ENCODE measurements at regions not wholly inside any gene's neighbourhood (a gene's known extent, or its start where the extent isn't known, plus 50 kb on each side); places are given as distances from the start of the nearest gene placed in this dataset.

DNA sequence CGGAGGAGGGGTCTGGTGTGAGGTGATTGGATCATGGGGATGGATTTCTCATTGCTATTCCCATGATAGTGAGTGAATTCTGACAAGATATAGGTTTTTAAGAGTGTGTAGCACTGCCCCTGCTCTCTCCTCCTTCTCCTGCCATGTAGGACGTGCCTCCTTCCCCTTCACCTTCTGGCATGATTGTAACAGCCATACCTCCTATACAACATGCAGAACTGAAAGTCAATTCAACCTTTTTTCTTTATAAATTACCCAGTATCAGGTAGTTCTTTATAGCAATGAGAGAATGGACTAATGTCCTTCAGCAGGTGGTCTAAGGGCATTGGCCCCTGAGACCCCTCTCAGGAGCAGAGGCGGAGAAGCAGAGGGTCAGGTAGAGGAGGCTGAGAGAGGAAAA is 168.7 kb upstream of the ETV3 start:
- no peaks in the 10 kb centered on the region for H3K36me3 ChIP-seq
- DNase-seq = no peak
- no peak for ATAC-seq
- no peaks in the 10 kb centered on the region for H3K4me1 ChIP-seq
- H3K4me3 ChIP-seq = no peak overlapping the region
- intact Hi-C loops (cut with DNase I) = no loop called here
- H3K27me3 ChIP-seq = peaks cover 0 to 27% (median 19%) of the 10 kb centered on the region in 7 donors
- TF ChIP-seq, protein P1, sequence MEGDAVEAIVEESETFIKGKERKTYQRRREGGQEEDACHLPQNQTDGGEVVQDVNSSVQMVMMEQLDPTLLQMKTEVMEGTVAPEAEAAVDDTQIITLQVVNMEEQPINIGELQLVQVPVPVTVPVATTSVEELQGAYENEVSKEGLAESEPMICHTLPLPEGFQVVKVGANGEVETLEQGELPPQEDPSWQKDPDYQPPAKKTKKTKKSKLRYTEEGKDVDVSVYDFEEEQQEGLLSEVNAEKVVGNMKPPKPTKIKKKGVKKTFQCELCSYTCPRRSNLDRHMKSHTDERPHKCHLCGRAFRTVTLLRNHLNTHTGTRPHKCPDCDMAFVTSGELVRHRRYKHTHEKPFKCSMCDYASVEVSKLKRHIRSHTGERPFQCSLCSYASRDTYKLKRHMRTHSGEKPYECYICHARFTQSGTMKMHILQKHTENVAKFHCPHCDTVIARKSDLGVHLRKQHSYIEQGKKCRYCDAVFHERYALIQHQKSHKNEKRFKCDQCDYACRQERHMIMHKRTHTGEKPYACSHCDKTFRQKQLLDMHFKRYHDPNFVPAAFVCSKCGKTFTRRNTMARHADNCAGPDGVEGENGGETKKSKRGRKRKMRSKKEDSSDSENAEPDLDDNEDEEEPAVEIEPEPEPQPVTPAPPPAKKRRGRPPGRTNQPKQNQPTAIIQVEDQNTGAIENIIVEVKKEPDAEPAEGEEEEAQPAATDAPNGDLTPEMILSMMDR (IDR thresholded peaks at IDR 0.05) = no peak
- 37 to 57% methylated on average over 3 of the region's 3 CpGs for WGBS, 2 donors
- H3K9me3 ChIP-seq = no peaks in the 10 kb centered on the region
- no peak overlapping the region for H3K27ac ChIP-seq

DNA sequence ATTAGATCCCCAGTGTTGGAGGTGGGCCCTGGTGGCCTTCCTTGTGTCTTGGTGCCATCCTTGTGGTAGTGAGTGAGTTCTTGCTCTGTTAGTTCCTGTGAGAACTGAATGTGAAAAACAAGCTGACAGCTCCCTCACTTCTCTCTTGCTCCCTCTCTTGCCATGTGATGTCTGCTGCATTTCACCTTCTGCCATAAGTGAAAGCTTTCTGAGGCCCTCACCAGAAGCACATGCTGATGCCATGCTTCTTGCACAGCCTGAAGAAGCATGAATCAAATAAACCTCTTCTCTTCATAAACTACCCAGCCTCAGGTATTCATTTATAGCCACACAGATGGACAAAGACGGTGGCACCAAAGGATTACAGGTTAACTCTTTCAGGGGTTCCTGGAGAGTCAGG is 166.1 kb upstream of the ETV3 start:
- TF ChIP-seq, protein P1 (IDR thresholded peaks at IDR 0.05) = no peak
- peaks cover 0 to 10% (median 0%) of the 10 kb centered on the region in 7 donors for H3K27me3 ChIP-seq
- DNase-seq (no peak), ATAC-seq (no peak)
- no peak overlapping the region for H3K4me3 ChIP-seq
- no peaks in the 10 kb centered on the region for H3K9me3 ChIP-seq
- intact Hi-C loops (cut with DNase I) = no loop called here
- no peaks in the 10 kb centered on the region for H3K4me1 ChIP-seq
- no peaks in the 10 kb centered on the region for H3K36me3 ChIP-seq
- 0 to 52% methylated on average over 1 of the region's 1 CpG for WGBS, 2 donors
- no peak overlapping the region for H3K27ac ChIP-seq

DNA sequence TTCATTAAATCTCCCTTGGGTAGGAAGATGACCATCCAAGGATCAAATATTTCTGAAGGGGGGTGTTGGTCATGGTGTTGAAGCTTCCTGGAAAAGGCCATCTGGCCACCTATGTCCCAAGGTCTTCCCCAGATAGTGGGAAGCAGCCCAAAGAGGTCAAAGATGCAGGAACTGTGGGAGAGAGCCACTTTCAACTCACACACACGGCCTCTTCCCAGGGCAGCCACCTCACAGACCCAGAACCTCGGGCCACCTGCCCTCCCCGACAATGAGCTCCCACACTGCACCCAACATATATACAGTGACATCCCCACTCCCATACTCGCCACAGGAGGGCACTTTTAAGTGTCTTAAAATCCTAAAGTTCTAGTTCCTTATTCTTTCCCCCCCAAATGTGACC is 164.5 kb upstream of the ETV3 start:
- Histone ChIP-seq H3K36me3 (no peaks in the 10 kb centered on the region), H3K27ac (no peak overlapping the region), H3K4me3 (no peak overlapping the region), H3K4me1 (no peaks in the 10 kb centered on the region), H3K27me3 (peaks cover 0 to 7% (median 0%) of the 10 kb centered on the region in 7 donors), H3K9me3 (no peaks in the 10 kb centered on the region)
- WGBS, 2 donors = 70 to 76% methylated on average over 4 of the region's 4 CpGs
- DNase-seq (no peak), ATAC-seq (no peak)
- intact Hi-C loops (cut with DNase I) = no loop called here
- TF ChIP-seq, protein P1 (IDR thresholded peaks at IDR 0.05) = no peak

DNA sequence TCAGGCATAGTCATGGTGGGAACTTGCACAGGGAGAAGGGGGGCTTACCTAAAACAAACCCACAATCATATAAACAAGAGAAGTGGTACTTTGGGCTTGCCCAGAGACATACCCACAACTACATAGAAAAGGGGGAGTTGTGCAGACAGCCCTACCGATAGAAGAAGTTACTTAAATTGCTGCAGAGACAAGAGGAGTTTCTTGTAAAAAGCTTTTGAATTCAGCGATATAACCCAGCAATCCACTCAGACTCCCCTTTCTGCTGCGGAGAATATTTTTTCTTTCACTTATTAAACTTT is 164.0 kb upstream of the ETV3 start:
- DNase-seq = no peak
- no peak overlapping the region for H3K4me3 ChIP-seq
- WGBS, 2 donors = 94 to 96% methylated on average over 3 of the region's 3 CpGs
- H3K36me3 ChIP-seq = no peaks in the 10 kb centered on the region
- H3K4me1 ChIP-seq = no peaks in the 10 kb centered on the region
- H3K27ac ChIP-seq = no peak overlapping the region
- H3K27me3 ChIP-seq = peaks cover 0 to 3% (median 0%) of the 10 kb centered on the region in 7 donors
- H3K9me3 ChIP-seq = no peaks in the 10 kb centered on the region
- TF ChIP-seq, protein P1 (IDR thresholded peaks at IDR 0.05) = no peak
- no peak for ATAC-seq
- intact Hi-C loops (cut with DNase I) = no loop called here
